Heart left ventricle (tissue), 13 donors: ENCODE measurements at regions not wholly inside any gene's neighbourhood (a gene's known extent, or its start where the extent isn't known, plus 50 kb on each side); places are given as distances from the start of the nearest gene placed in this dataset.

ENCODE experiments used
- POLR2A ChIP-seq, 2 donors: fragments of 450-650 bp; IDR thresholded peaks; one replicate each; pipeline ENCODE4 v1.6.1; 2017; ENCODE audit warnings: antibody characterized with exemption in 2 of 2, mild to moderate bottlenecking in 2 of 2, moderate library complexity in 2 of 2
- TF ChIP-seq, protein P1 (sequence below), 12 donors: fragments of 200-600 bp; sonication (generic) in 4 of 12; IDR thresholded peaks; one replicate each; pipeline versions ENCODE4 v1.5.0 to v1.8.0; 2018 to 2022; ENCODE audit warnings: antibody characterized with exemption in 12 of 12, mild to moderate bottlenecking in 5 of 12
- donor health status: ischemic (EF 13 %, LVEDD 7.1; RV severe dilation, severe dysfunction).
- donor health status: DM: no; HTN: yes; CAD: no.
- donor health status: DM: no; HTN: no; CAD: no.
- donor health status: ischemic (EF 25% LVEDD 6.9; RV normal size, moderate dysfunction).
- donor health status: ischemic (EF 25% LVEDD 5.7; RV mildly dilated, moderate dysfunction).
- donor health status: ischemic (EF 35%, LVEDD 5.7; RV mildly dilated, moderate dysfunction).
- donor health status: nonischemic (EF 11% LVEDD 7.7; RV severe dilation, severe dysfunction).
- donor health status: DM: yes; HTN: yes; CAD: no.
- donor health status: PGD.
- donor health status: ischemic (EF 29% LVEDD 5.4; RV normal size, mild dysfunction).
- donor health status: nonischemic (EF 23%, LVEDD 6.1; RV moderate dilation, normal function).

DNA sequence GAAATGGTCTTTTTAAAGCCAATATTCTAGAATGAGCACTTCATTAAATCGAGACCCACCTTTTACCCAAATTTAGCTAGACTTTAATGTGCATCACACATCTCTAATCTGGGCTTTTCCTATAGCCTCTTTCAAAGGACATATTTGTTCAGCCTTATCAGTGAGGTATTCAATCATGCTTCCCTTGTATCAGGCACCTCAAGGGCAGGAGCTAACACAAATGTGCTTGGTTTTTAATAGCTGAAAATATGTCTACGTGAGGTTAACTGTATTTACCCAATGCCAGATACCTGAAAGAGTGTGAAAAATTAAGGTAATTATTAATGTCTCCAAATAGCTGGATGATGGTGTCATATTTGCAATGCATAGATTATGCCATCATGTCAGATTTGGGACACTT, 203.9 kb downstream of the SNX10 start:
- TF ChIP-seq POLR2A (IDR thresholded peaks at IDR 0.05): no peak
- TF ChIP-seq, protein P1, sequence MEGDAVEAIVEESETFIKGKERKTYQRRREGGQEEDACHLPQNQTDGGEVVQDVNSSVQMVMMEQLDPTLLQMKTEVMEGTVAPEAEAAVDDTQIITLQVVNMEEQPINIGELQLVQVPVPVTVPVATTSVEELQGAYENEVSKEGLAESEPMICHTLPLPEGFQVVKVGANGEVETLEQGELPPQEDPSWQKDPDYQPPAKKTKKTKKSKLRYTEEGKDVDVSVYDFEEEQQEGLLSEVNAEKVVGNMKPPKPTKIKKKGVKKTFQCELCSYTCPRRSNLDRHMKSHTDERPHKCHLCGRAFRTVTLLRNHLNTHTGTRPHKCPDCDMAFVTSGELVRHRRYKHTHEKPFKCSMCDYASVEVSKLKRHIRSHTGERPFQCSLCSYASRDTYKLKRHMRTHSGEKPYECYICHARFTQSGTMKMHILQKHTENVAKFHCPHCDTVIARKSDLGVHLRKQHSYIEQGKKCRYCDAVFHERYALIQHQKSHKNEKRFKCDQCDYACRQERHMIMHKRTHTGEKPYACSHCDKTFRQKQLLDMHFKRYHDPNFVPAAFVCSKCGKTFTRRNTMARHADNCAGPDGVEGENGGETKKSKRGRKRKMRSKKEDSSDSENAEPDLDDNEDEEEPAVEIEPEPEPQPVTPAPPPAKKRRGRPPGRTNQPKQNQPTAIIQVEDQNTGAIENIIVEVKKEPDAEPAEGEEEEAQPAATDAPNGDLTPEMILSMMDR (IDR thresholded peaks at IDR 0.05): no peak
